Endodermal cell (in vitro differentiated cells): ENCODE measurements at regions not wholly inside any gene's neighbourhood (a gene's known extent, or its start where the extent isn't known, plus 50 kb on each side); places are given as distances from the start of the nearest gene placed in this dataset.

Source experiments
- DNase-seq: peaks from one replicate; pipeline ENCODE4 v3.0.0-alpha.2; 2017
- H3K27ac ChIP-seq: 2 replicates; pipeline ENCODE4 v1.5.1; 2013; ENCODE audit warnings: mild to moderate bottlenecking, low read depth, low read length, moderate library complexity
- H3K27me3 ChIP-seq: 2 replicates; pipeline ENCODE4 v1.6.1; 2013; ENCODE audit warnings: mild to moderate bottlenecking, low read length, moderate library complexity; ENCODE audit not compliant: insufficient read depth, control insufficient read depth, poor library complexity, severe bottlenecking
- H3K36me3 ChIP-seq: 2 replicates; pipeline ENCODE4 v1.7.0; 2013; ENCODE audit warnings: mild to moderate bottlenecking, low read length, moderate library complexity; ENCODE audit not compliant: control insufficient read depth, insufficient read depth
- H3K4me1 ChIP-seq: one replicate; pipeline ENCODE4 v1.7.0; 2013; ENCODE audit warnings: low read length; ENCODE audit not compliant: control insufficient read depth, insufficient read depth
- H3K4me3 ChIP-seq: 2 replicates; pipeline ENCODE4 v1.5.1; 2013; ENCODE audit warnings: mild to moderate bottlenecking, low read length, moderate library complexity
- H3K9ac ChIP-seq: 2 replicates; pipeline ENCODE4 v1.6.1; 2013; ENCODE audit warnings: mild to moderate bottlenecking, low read length, moderate library complexity; ENCODE audit not compliant: poor library complexity, severe bottlenecking; ENCODE audit errors: extremely low read depth
- H3K9me3 ChIP-seq: 2 replicates; pipeline ENCODE4 v1.6.1; 2013; ENCODE audit warnings: mild to moderate bottlenecking, low read length, moderate library complexity; ENCODE audit not compliant: control insufficient read depth
- H3K27ac Mint-ChIP-seq: 2 replicates; pipeline ENCODE4 v1.8.0; 2020; ENCODE audit warnings: mixed read lengths
- H3K27me3 Mint-ChIP-seq: 2 replicates; pipeline ENCODE4 v1.8.0; 2021; ENCODE audit warnings: mild to moderate bottlenecking, mixed read lengths; ENCODE audit not compliant: insufficient read depth
- H3K36me3 Mint-ChIP-seq: 2 replicates; pipeline ENCODE4 v1.8.0; 2020; ENCODE audit warnings: low read depth, mixed read lengths
- H3K4me1 Mint-ChIP-seq: 2 replicates; pipeline ENCODE4 v1.8.0; 2020; ENCODE audit warnings: mixed read lengths
- H3K4me3 Mint-ChIP-seq: 2 replicates; pipeline ENCODE4 v1.8.0; 2020; ENCODE audit warnings: mild to moderate bottlenecking, moderate library complexity, mixed read lengths
- H3K9me3 Mint-ChIP-seq: 2 replicates; pipeline ENCODE4 v1.8.0; 2020; ENCODE audit warnings: mild to moderate bottlenecking, mixed read lengths
- CTCF ChIP-seq: fragments of 200-600 bp; sonication (generic); conservative IDR thresholded peaks from 2 replicates; pipeline ENCODE4 v1.5.0; 2021; ENCODE audit warnings: antibody characterized with exemption, mild to moderate bottlenecking
- WGBS, 2 experiments: methylation state at CpG; one replicate each; pipeline versions ENCODE4 v1.1.5 to v1.1.7; 2013; ENCODE audit warnings: missing lambda C conversion rate in 2 of 2, mixed read lengths in 1 of 2; ENCODE audit not compliant: insufficient coverage in 1 of 2, insufficient read length in 1 of 2; 5-methylcytosine and 5-hydroxymethylcytosine counted together

GRCh38 chr16:51474414-51475091 lies 323.5 kb upstream of the SALL1 start:
- Mint-ChIP-seq H3K4me3 (no peak overlapping the region), H3K9me3 (peaks cover 2% of the 10 kb centered on the region), H3K4me1 (no peaks in the 10 kb centered on the region), H3K27me3 (no peaks in the 10 kb centered on the region), H3K36me3 (no peaks in the 10 kb centered on the region), H3K27ac (no peak overlapping the region)
- Histone ChIP-seq H3K4me1 (no peaks in the 10 kb centered on the region), H3K27ac (no peak overlapping the region), H3K27me3 (no peaks in the 10 kb centered on the region), H3K36me3 (no peaks in the 10 kb centered on the region), H3K9ac (no peak overlapping the region), H3K4me3 (no peak overlapping the region), H3K9me3 (no peaks in the 10 kb centered on the region)
- WGBS, 2 experiments = no CpG with 5 or more reads among the region's 1 CpG
- TF ChIP-seq CTCF = peak; percentile 52
- DNase-seq = no peak

GRCh38 chr16:51473091-51473490 lies 322.0 kb upstream of the SALL1 start:
- Mint-ChIP-seq H3K27ac (no peak overlapping the region), H3K36me3 (no peaks in the 10 kb centered on the region), H3K9me3 (peaks cover 2% of the 10 kb centered on the region), H3K27me3 (no peaks in the 10 kb centered on the region), H3K4me3 (no peak overlapping the region), H3K4me1 (no peaks in the 10 kb centered on the region)
- Histone ChIP-seq H3K4me1 (no peaks in the 10 kb centered on the region), H3K36me3 (no peaks in the 10 kb centered on the region), H3K4me3 (no peak overlapping the region), H3K9me3 (no peaks in the 10 kb centered on the region), H3K27ac (no peak overlapping the region), H3K9ac (no peak overlapping the region), H3K27me3 (no peaks in the 10 kb centered on the region)
- no peak for DNase-seq
- WGBS, 2 experiments = 100% methylated on average over 1 of the region's 3 CpGs
- TF ChIP-seq CTCF = no peak

GRCh38 chr16:51470492-51470891 lies 319.4 kb upstream of the SALL1 start:
- Mint-ChIP-seq H3K9me3 (peaks cover 2% of the 10 kb centered on the region), H3K4me1 (no peaks in the 10 kb centered on the region), H3K27ac (no peak overlapping the region), H3K36me3 (no peaks in the 10 kb centered on the region), H3K4me3 (no peak overlapping the region), H3K27me3 (no peaks in the 10 kb centered on the region)
- Histone ChIP-seq H3K36me3 (no peaks in the 10 kb centered on the region), H3K9me3 (no peaks in the 10 kb centered on the region), H3K4me1 (no peaks in the 10 kb centered on the region), H3K27me3 (no peaks in the 10 kb centered on the region), H3K9ac (no peak overlapping the region), H3K27ac (no peak overlapping the region), H3K4me3 (no peak overlapping the region)
- no peak for TF ChIP-seq CTCF
- WGBS, 2 experiments = 58 to 69% methylated on average over 3 to 4 of the region's 4 CpGs
- DNase-seq = no peak
